ENCODE measurements at regions not wholly inside any gene's neighbourhood (a gene's known extent, or its start where the extent isn't known, plus 50 kb on each side); places are given as distances from the start of the nearest gene placed in this dataset.

DNA sequence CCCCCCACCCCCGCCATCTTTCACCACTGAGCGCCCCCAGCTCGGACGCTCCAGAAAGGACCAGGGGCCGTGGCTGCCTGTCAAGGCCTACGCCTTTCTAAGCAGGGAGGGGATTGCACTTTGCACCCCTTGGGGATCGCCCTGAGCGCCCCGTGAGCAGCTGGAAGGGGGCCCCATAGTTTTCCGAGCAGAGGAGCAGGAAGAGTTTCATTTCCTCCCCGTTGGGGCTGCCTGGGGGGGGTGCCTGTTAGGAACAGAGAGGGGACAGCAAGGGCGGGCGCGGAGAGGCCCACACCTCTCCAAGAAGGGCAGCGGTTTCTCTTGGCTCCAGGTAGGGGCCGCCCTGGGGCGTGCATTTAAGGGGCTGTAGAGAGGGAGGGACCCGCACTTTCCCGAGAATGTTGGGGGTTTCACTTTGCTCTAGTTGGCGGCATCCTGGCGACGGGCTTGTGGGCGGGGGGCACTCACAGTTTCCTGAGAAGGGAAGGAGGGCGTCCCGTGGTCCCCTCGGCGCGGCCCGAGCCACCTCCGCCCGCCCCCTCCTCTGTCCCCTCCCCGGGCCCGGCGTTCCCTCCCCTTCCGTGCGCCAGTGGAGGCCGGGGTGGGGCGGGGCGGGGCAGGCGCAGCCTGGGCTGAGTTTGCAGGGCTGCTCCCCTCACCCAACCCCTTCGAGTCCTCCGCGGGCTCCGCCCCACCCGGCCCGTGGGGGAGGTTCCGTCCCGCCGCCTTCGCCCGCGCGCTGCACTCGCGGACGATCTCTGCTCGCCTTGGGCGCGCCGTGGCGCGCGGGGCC lies 82.3 kb upstream of the CD99 start (continued):
- peak; percentile 56; the same call in 1 of the 2 replicates for TF ChIP-seq RB1 (IDR thresholded peaks at IDR 0.05; ENCODE audit: borderline replicate concordance)
- peak; percentile 67 to 78 for TF ChIP-seq IKZF2 (IDR thresholded peaks at IDR 0.05)
- TF ChIP-seq, protein P1, sequence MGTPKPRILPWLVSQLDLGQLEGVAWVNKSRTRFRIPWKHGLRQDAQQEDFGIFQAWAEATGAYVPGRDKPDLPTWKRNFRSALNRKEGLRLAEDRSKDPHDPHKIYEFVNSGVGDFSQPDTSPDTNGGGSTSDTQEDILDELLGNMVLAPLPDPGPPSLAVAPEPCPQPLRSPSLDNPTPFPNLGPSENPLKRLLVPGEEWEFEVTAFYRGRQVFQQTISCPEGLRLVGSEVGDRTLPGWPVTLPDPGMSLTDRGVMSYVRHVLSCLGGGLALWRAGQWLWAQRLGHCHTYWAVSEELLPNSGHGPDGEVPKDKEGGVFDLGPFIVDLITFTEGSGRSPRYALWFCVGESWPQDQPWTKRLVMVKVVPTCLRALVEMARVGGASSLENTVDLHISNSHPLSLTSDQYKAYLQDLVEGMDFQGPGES (IDR thresholded peaks at IDR 0.05): no peak
- no peak for TF ChIP-seq ZBED1 (IDR thresholded peaks at IDR 0.05; ENCODE audit: borderline replicate concordance)
- TF ChIP-seq CBX3 (IDR thresholded peaks at IDR 0.05; ENCODE audit: borderline replicate concordance, low read depth): no peak
- TF ChIP-seq, protein P2, sequence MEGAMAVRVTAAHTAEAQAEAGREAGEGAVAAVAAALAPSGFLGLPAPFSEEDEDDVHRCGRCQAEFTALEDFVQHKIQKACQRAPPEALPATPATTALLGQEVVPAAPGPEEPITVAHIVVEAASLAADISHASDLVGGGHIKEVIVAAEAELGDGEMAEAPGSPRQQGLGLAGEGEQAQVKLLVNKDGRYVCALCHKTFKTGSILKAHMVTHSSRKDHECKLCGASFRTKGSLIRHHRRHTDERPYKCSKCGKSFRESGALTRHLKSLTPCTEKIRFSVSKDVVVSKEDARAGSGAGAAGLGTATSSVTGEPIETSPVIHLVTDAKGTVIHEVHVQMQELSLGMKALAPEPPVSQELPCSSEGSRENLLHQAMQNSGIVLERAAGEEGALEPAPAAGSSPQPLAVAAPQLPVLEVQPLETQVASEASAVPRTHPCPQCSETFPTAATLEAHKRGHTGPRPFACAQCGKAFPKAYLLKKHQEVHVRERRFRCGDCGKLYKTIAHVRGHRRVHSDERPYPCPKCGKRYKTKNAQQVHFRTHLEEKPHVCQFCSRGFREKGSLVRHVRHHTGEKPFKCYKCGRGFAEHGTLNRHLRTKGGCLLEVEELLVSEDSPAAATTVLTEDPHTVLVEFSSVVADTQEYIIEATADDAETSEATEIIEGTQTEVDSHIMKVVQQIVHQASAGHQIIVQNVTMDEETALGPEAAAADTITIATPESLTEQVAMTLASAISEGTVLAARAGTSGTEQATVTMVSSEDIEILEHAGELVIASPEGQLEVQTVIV (IDR thresholded peaks at IDR 0.05; ENCODE audit: borderline replicate concordance, partially characterized antibody): no peak
- no peak for TF ChIP-seq KLF5 (IDR thresholded peaks at IDR 0.05; ENCODE audit: partially characterized antibody)
- TF ChIP-seq YBX1 (IDR thresholded peaks at IDR 0.05): no peak
- no peak for TF ChIP-seq MEF2A (IDR thresholded peaks at IDR 0.05; ENCODE audit: insufficient read depth, low read depth, low read length)
- 0 out of 2 replicates have a peak, but pooled peaks have one; percentile 35 for TF ChIP-seq DPF2 (IDR thresholded peaks at IDR 0.05)
- no peak for TF ChIP-seq RAD51 (IDR thresholded peaks at IDR 0.05)
- peak; percentile 46; the same call in 1 of the 2 replicates for TF ChIP-seq POLR2AphosphoS5 (IDR thresholded peaks at IDR 0.05; ENCODE audit: low read length)
- TF ChIP-seq, protein P3, sequence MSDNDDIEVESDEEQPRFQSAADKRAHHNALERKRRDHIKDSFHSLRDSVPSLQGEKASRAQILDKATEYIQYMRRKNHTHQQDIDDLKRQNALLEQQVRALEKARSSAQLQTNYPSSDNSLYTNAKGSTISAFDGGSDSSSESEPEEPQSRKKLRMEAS (IDR thresholded peaks at IDR 0.05; ENCODE audit: low read depth, low read length): no peak
- no peak; the same call in 1 of the 2 replicates for TF ChIP-seq ATF7 (IDR thresholded peaks at IDR 0.05; ENCODE audit: low read depth)
- TF ChIP-seq, protein P4, sequence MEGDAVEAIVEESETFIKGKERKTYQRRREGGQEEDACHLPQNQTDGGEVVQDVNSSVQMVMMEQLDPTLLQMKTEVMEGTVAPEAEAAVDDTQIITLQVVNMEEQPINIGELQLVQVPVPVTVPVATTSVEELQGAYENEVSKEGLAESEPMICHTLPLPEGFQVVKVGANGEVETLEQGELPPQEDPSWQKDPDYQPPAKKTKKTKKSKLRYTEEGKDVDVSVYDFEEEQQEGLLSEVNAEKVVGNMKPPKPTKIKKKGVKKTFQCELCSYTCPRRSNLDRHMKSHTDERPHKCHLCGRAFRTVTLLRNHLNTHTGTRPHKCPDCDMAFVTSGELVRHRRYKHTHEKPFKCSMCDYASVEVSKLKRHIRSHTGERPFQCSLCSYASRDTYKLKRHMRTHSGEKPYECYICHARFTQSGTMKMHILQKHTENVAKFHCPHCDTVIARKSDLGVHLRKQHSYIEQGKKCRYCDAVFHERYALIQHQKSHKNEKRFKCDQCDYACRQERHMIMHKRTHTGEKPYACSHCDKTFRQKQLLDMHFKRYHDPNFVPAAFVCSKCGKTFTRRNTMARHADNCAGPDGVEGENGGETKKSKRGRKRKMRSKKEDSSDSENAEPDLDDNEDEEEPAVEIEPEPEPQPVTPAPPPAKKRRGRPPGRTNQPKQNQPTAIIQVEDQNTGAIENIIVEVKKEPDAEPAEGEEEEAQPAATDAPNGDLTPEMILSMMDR (IDR thresholded peaks at IDR 0.05 in 2 of 3, conservative IDR thresholded peaks at IDR 0.05 in 1 of 3; ENCODE audit: control insufficient read depth in 2 of 3, extremely low read depth in 1 of 3, insufficient read depth in 1 of 3, low read depth in 3 of 3, low read length in 3 of 3): no peak
- no peak for TF ChIP-seq KAT2A (conservative IDR thresholded peaks at IDR 0.05; ENCODE audit: control insufficient read depth, low read depth, low read length)
- TF ChIP-seq TAF1 (IDR thresholded peaks at IDR 0.05; ENCODE audit: borderline replicate concordance, low read depth, low read length): peak; percentile 51; the same call in 1 of the 2 replicates
- TF ChIP-seq WRNIP1 (IDR thresholded peaks at IDR 0.05; ENCODE audit: borderline replicate concordance, low read depth, low read length): no peak
- TF ChIP-seq KDM1A (IDR thresholded peaks at IDR 0.05; ENCODE audit: borderline replicate concordance): no peak
- TF ChIP-seq, protein P5, sequence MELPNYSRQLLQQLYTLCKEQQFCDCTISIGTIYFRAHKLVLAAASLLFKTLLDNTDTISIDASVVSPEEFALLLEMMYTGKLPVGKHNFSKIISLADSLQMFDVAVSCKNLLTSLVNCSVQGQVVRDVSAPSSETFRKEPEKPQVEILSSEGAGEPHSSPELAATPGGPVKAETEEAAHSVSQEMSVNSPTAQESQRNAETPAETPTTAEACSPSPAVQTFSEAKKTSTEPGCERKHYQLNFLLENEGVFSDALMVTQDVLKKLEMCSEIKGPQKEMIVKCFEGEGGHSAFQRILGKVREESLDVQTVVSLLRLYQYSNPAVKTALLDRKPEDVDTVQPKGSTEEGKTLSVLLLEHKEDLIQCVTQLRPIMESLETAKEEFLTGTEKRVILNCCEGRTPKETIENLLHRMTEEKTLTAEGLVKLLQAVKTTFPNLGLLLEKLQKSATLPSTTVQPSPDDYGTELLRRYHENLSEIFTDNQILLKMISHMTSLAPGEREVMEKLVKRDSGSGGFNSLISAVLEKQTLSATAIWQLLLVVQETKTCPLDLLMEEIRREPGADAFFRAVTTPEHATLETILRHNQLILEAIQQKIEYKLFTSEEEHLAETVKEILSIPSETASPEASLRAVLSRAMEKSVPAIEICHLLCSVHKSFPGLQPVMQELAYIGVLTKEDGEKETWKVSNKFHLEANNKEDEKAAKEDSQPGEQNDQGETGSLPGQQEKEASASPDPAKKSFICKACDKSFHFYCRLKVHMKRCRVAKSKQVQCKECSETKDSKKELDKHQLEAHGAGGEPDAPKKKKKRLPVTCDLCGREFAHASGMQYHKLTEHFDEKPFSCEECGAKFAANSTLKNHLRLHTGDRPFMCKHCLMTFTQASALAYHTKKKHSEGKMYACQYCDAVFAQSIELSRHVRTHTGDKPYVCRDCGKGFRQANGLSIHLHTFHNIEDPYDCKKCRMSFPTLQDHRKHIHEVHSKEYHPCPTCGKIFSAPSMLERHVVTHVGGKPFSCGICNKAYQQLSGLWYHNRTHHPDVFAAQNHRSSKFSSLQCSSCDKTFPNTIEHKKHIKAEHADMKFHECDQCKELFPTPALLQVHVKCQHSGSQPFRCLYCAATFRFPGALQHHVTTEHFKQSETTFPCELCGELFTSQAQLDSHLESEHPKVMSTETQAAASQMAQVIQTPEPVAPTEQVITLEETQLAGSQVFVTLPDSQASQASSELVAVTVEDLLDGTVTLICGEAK (IDR thresholded peaks at IDR 0.05; ENCODE audit: borderline replicate concordance): no peak
- no peak for TF ChIP-seq HDAC2 (IDR thresholded peaks at IDR 0.05)

Data from GM12878 (cell line).